ENCODE measurements at regions not wholly inside any gene's neighbourhood (a gene's known extent, or its start where the extent isn't known, plus 50 kb on each side); places are given as distances from the start of the nearest gene placed in this dataset.

DNA sequence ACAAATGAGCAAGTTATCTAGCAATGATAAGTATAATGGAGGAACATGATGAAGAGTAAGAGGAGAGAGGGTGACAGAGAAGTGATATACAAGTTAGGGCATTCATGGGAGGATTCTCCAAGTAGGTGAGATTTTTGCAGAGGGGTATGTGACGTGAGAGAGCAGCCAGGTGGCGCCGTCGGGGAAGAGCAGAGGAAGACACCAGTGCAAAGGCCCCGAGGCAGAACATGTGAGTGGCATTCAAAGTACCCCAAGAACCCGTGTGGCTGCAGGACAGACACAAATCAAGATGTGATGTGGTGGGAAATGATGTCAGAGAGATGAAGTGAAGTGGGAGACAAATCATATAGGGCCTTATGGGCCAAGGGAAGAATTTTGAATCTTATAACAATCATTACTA, 81.8 kb upstream of the GRM7 start:
- DNase-seq (ENCODE audit: low read depth), result no peak

GRCh38 chr3:6781092-6781491, 79.8 kb upstream of the GRM7 start:
- DNase-seq (ENCODE audit: low read depth), result no peak

DNA sequence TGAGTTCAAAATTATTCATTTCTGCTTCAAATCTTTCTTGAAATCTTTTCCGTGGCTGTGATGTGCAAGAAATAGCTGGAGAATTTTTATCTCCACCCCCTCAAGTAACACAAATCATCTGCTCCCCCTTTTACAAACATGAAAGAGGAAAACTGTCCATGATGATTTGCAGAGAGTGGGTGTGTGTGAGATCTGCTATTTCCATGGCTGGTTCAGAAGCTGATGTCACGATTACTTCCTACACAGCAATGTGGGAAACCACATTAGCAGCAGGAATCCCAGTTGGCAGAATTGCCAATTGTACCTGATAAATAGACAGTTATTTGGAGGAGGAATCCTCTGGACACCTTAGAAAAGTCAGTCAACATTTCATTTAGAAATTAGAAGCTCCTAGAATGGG, 75.2 kb upstream of the GRM7 start:
- no peak for DNase-seq (ENCODE audit: low read depth)

GRCh38 chr3:6791161-6791560, 69.8 kb upstream of the GRM7 start:
- no peak for DNase-seq (ENCODE audit: low read depth)

GRCh38 chr3:6799264-6799915, 61.5 kb upstream of the GRM7 start:
- DNase-seq (ENCODE audit: low read depth), result no peak

GRCh38 chr3:6803619-6804018, 57.3 kb upstream of the GRM7 start:
- no peak for DNase-seq (ENCODE audit: low read depth)

GRCh38 chr3:6805236-6805635, 55.7 kb upstream of the GRM7 start:
- DNase-seq (ENCODE audit: low read depth), result no peak

- DNase-seq (ENCODE audit: low read depth), result no peak
These were observed 53.9 kb upstream of the GRM7 start for GRCh38 chr3:6806991-6807390.

DNA sequence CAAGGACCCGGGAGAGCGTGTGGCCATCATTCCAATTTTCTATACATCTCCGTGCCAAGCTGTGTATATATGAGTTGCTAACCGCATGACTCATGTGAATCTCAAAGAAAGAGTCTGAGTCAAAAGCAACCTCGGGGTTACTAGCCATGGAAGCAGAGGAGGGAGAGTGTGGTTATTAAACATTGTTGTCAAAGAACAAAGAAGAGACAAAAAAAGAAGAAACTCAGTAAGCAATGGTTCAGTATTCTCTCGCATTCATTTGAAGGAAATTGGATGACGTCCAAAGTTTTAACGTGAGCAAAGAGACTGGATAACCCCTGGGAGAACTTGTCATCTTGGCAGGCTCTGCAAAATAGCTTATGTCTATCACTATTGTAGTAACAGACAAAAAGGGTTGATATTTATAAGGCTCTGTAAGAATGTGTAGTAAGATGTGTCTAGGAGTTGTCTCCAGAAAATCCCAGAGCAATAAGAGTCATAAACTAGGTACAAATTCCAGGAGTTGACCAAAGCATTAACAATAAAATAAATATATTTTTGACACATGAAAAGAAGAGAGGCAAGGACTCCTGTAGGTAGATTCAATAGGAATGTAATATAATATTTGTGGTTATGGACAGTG, 52.8 kb upstream of the GRM7 start:
- DNase-seq (ENCODE audit: low read depth), result no peak

GRCh38 chr3:6809349-6809748, 51.6 kb upstream of the GRM7 start:
- DNase-seq (ENCODE audit: low read depth), result no peak

Measured in fibroblast of the conjunctiva (primary cell).